Activated CD8-positive, alpha-beta T cell treated with anti-CD3 and anti-CD28 coated beads for 36 hours (primary cell): ENCODE measurements at regions not wholly inside any gene's neighbourhood (a gene's known extent, or its start where the extent isn't known, plus 50 kb on each side); places are given as distances from the start of the nearest gene placed in this dataset.
"Not testable (repeated sequence)": the region's sequence is repeated elsewhere in the genome, so short reads cannot be mapped to it uniquely, and the experiment has no call there.

Experiments used
- ATAC-seq: fragments of 200-7000 bp; cut with Tn5 transposase; one replicate; pipeline ENCODE4 v1.10.0; 2021; ENCODE audit warnings: mild to moderate bottlenecking, moderate library complexity
- CTCF ChIA-PET: fragments of 350-600 bp; sonication (Branson Sonifier 250); formaldehyde crosslinking; loops from one replicate; lab custom pipeline; 2021; ENCODE audit warnings: antibody characterized with exemption; lab: Charles Lee
- POLR2A ChIA-PET: fragments of 350-600 bp; sonication (Branson Sonifier 250); formaldehyde crosslinking; loops from one replicate; lab custom pipeline; 2021; ENCODE audit warnings: antibody characterized with exemption; lab: Charles Lee
- DNase-seq: peaks from one replicate; pipeline ENCODE4 v3.0.0-alpha.2; 2020
- H3K27ac Mint-ChIP-seq: one replicate; pipeline ENCODE4 v1.8.0; 2021; ENCODE audit warnings: mild to moderate bottlenecking, mixed read lengths
- H3K27me3 Mint-ChIP-seq: one replicate; pipeline ENCODE4 v1.8.0; 2021; ENCODE audit warnings: mixed read lengths
- H3K36me3 Mint-ChIP-seq: one replicate; pipeline ENCODE4 v1.8.0; 2021; ENCODE audit warnings: low read depth, mixed read lengths
- H3K4me1 Mint-ChIP-seq: one replicate; pipeline ENCODE4 v1.8.0; 2021; ENCODE audit warnings: low read depth, mixed read lengths
- H3K4me3 Mint-ChIP-seq: one replicate; pipeline ENCODE4 v1.8.0; 2021; ENCODE audit warnings: mild to moderate bottlenecking, moderate library complexity, mixed read lengths
- H3K9me3 Mint-ChIP-seq: one replicate; pipeline ENCODE4 v1.8.0; 2021; ENCODE audit warnings: mixed read lengths
- CTCF ChIP-seq: fragments of 200-600 bp; IDR thresholded peaks from one replicate; pipeline ENCODE4 v1.8.0; 2022; ENCODE audit warnings: antibody characterized with exemption, mild to moderate bottlenecking
- intact Hi-C: fragments of 100-400 bp; cut with micrococcal nuclease; formaldehyde crosslinking; loops from one replicate; pipeline ENCODE4 v1.10.0; 2022

- intact Hi-C loops, result no loop called here
- no peak overlapping the region for H3K4me3 Mint-ChIP-seq
- no peaks in the 10 kb centered on the region for H3K36me3 Mint-ChIP-seq
- ChIA-PET CTCF (interaction anchor here (1.3 kb wide), 1 partner anchor 58 kb away, joined by 3 read pairs; no protein-coding TSS in a partner anchor), POLR2A (no interaction called here)
- no peaks in the 10 kb centered on the region for H3K27me3 Mint-ChIP-seq
- no peak overlapping the region for H3K27ac Mint-ChIP-seq
- DNase-seq, result no peak
- TF ChIP-seq CTCF, result no peak
- peaks cover 6% of the 10 kb centered on the region for H3K9me3 Mint-ChIP-seq
- ATAC-seq, result no peak
- H3K4me1 Mint-ChIP-seq, result peaks cover 6% of the 10 kb centered on the region
These were observed 81.8 kb downstream of the DUSP6 start for GRCh38 chr12:89270548-89270947.

GRCh38 chr12:89269174-89269573 lies 83.1 kb downstream of the DUSP6 start:
- no peak overlapping the region for H3K27ac Mint-ChIP-seq
- CTCF ChIA-PET, result interaction anchor here (1.4 kb wide), 1 partner anchor 12 kb away, joined by 3 read pairs; no protein-coding TSS in a partner anchor
- H3K36me3 Mint-ChIP-seq, result no peaks in the 10 kb centered on the region
- ATAC-seq (no peak), DNase-seq (no peak)
- no peak for TF ChIP-seq CTCF
- intact Hi-C loops, result no loop called here
- H3K4me1 Mint-ChIP-seq, result peaks cover 6% of the 10 kb centered on the region
- H3K4me3 Mint-ChIP-seq, result no peak overlapping the region
- H3K27me3 Mint-ChIP-seq, result no peaks in the 10 kb centered on the region
- H3K9me3 Mint-ChIP-seq, result peaks cover 6% of the 10 kb centered on the region
- POLR2A ChIA-PET, result interaction anchor here (0.6 kb wide), 1 partner anchor 165 kb away, joined by 3 read pairs; no protein-coding TSS in a partner anchor

GRCh38 chr12:89267404-89267803 lies 84.9 kb downstream of the DUSP6 start:
- H3K27ac Mint-ChIP-seq, result no peak overlapping the region
- POLR2A ChIA-PET, result no interaction called here
- H3K4me1 Mint-ChIP-seq, result no peaks in the 10 kb centered on the region
- CTCF ChIA-PET, result no interaction called here
- H3K27me3 Mint-ChIP-seq, result no peaks in the 10 kb centered on the region
- ATAC-seq (no peak), DNase-seq (no peak)
- H3K36me3 Mint-ChIP-seq, result no peaks in the 10 kb centered on the region
- no peak for TF ChIP-seq CTCF
- no peak overlapping the region for H3K4me3 Mint-ChIP-seq
- H3K9me3 Mint-ChIP-seq, result peaks cover 6% of the 10 kb centered on the region
- intact Hi-C loops, result no loop called here

GRCh38 chr12:89266574-89267188 lies 85.6 kb downstream of the DUSP6 start:
- POLR2A ChIA-PET, DNase-seq, CTCF ChIA-PET, ATAC-seq, H3K9me3 Mint-ChIP-seq, intact Hi-C loops, H3K4me3 Mint-ChIP-seq, H3K4me1 Mint-ChIP-seq, H3K36me3 Mint-ChIP-seq, H3K27me3 Mint-ChIP-seq, H3K27ac Mint-ChIP-seq: not testable (repeated sequence)

GRCh38 chr12:89264837-89265236 lies 87.5 kb downstream of the DUSP6 start:
- ChIA-PET CTCF (interaction anchor here (1.1 kb wide), 1 partner anchor 15 kb away, joined by 3 read pairs; no protein-coding TSS in a partner anchor), POLR2A (interaction anchor here (1.2 kb wide), 1 partner anchor 13 kb away, joined by 3 read pairs; no protein-coding TSS in a partner anchor)
- DNase-seq, result no peak
- H3K36me3 Mint-ChIP-seq, result no peaks in the 10 kb centered on the region
- H3K27ac Mint-ChIP-seq, result no peak overlapping the region
- H3K4me1 Mint-ChIP-seq, result peaks cover 4% of the 10 kb centered on the region
- TF ChIP-seq CTCF, result no peak
- no peak for ATAC-seq
- intact Hi-C loops, result no loop called here
- no peak overlapping the region for H3K4me3 Mint-ChIP-seq
- H3K27me3 Mint-ChIP-seq, result no peaks in the 10 kb centered on the region
- H3K9me3 Mint-ChIP-seq, result no peaks in the 10 kb centered on the region
